ENCODE measurements at regions not wholly inside any gene's neighbourhood (a gene's known extent, or its start where the extent isn't known, plus 50 kb on each side); places are given as distances from the start of the nearest gene placed in this dataset.

- no peak overlapping the region for H3K4me2 ChIP-seq (ENCODE audit: low read length)
- TF ChIP-seq, protein P1, sequence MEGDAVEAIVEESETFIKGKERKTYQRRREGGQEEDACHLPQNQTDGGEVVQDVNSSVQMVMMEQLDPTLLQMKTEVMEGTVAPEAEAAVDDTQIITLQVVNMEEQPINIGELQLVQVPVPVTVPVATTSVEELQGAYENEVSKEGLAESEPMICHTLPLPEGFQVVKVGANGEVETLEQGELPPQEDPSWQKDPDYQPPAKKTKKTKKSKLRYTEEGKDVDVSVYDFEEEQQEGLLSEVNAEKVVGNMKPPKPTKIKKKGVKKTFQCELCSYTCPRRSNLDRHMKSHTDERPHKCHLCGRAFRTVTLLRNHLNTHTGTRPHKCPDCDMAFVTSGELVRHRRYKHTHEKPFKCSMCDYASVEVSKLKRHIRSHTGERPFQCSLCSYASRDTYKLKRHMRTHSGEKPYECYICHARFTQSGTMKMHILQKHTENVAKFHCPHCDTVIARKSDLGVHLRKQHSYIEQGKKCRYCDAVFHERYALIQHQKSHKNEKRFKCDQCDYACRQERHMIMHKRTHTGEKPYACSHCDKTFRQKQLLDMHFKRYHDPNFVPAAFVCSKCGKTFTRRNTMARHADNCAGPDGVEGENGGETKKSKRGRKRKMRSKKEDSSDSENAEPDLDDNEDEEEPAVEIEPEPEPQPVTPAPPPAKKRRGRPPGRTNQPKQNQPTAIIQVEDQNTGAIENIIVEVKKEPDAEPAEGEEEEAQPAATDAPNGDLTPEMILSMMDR (conservative IDR thresholded peaks at IDR 0.05; ENCODE audit: low read length) = no peak
- TF ChIP-seq EZH2phosphoT487 (IDR thresholded peaks at IDR 0.05; ENCODE audit: borderline replicate concordance, low read depth, low read length) = no peak
- BruUV-seq (replicated peaks) = no TSS peak
- no peak overlapping the region for H3K27ac ChIP-seq (ENCODE audit: low read depth, low read length, poor library complexity, severe bottlenecking)
- no peaks in the 10 kb centered on the region for H3K79me2 ChIP-seq (ENCODE audit: insufficient read depth, low read depth, low read length)
- no peaks in the 10 kb centered on the region for H4K20me1 ChIP-seq (ENCODE audit: insufficient read depth, low read length)
- ChIA-PET CTCF (ENCODE audit: unreplicated experiment) (no interaction called here), POLR2A (interaction anchor here (0.6 kb wide), 1 partner anchor 13 kb away, joined by 5 read pairs; no protein-coding TSS in a partner anchor)
- H3K4me1 ChIP-seq (ENCODE audit: insufficient read depth, low read length, poor library complexity, severe bottlenecking) = no peaks in the 10 kb centered on the region
- no peaks in the 10 kb centered on the region for H3K9me2 ChIP-seq (ENCODE audit: insufficient read depth, low read length)
- no peak overlapping the region for H3K4me3 ChIP-seq (ENCODE audit: low read depth, low read length, poor library complexity, severe bottlenecking)
- H2AFZ ChIP-seq (ENCODE audit: low read length) = no peak overlapping the region
- DNase-seq (ENCODE audit: low spot score) = no peak
- intact Hi-C loops (cut with micrococcal nuclease; ENCODE audit: unreplicated experiment) = no loop called here
- no peaks in the 10 kb centered on the region for H3K9me3 ChIP-seq (ENCODE audit: low read length)
- no peaks in the 10 kb centered on the region for H3K36me3 ChIP-seq (ENCODE audit: insufficient read depth, low read length)
Measured at GRCh38 chr11:103829596-103829995, 206.8 kb upstream of the DDI1 start.

DNA sequence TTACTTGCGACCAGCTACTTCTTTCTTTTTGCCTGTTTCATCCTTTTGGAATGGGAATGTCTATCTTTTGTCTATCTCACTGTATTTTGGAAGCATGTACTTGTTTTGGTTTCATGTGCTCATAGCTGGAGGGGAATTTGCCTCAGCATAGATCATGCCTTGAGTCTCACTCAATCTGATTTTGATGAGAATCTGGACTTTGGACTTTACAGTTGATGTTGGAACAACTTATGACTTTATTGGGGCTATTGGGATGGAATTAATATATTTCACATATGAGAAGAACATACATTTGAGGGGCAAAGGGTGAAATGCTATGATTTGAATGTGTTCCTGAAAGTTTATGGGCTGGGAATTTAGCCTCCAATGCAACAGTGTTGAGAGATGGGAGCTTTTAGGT is 206.2 kb upstream of the DDI1 start:
- no peak overlapping the region for H3K4me3 ChIP-seq (ENCODE audit: low read depth, low read length, poor library complexity, severe bottlenecking)
- no peaks in the 10 kb centered on the region for H3K36me3 ChIP-seq (ENCODE audit: insufficient read depth, low read length)
- no peaks in the 10 kb centered on the region for H3K9me2 ChIP-seq (ENCODE audit: insufficient read depth, low read length)
- POLR2A ChIA-PET = no interaction called here
- intact Hi-C loops (cut with micrococcal nuclease; ENCODE audit: unreplicated experiment) = no loop called here
- H3K4me2 ChIP-seq (ENCODE audit: low read length) = no peak overlapping the region
- DNase-seq (ENCODE audit: low spot score) = no peak
- H3K4me1 ChIP-seq (ENCODE audit: insufficient read depth, low read length, poor library complexity, severe bottlenecking) = no peaks in the 10 kb centered on the region
- BruUV-seq (replicated peaks) = no TSS peak
- H4K20me1 ChIP-seq (ENCODE audit: insufficient read depth, low read length) = no peaks in the 10 kb centered on the region
- no peak overlapping the region for H3K27ac ChIP-seq (ENCODE audit: low read depth, low read length, poor library complexity, severe bottlenecking)
- TF ChIP-seq, protein P1 (conservative IDR thresholded peaks at IDR 0.05; ENCODE audit: low read length) = no peak
- TF ChIP-seq EZH2phosphoT487 (IDR thresholded peaks at IDR 0.05; ENCODE audit: borderline replicate concordance, low read depth, low read length) = no peak
- H2AFZ ChIP-seq (ENCODE audit: low read length) = no peak overlapping the region
- no peaks in the 10 kb centered on the region for H3K9me3 ChIP-seq (ENCODE audit: low read length)
- CTCF ChIA-PET (ENCODE audit: unreplicated experiment) = no interaction called here
- H3K79me2 ChIP-seq (ENCODE audit: insufficient read depth, low read depth, low read length) = no peaks in the 10 kb centered on the region

GRCh38 chr11:103832762-103833161 is 203.7 kb upstream of the DDI1 start:
- no peaks in the 10 kb centered on the region for H3K9me3 ChIP-seq (ENCODE audit: low read length)
- no peak overlapping the region for H3K4me3 ChIP-seq (ENCODE audit: low read depth, low read length, poor library complexity, severe bottlenecking)
- no TSS peak for BruUV-seq (replicated peaks)
- POLR2A ChIA-PET = interaction anchor here (1.3 kb wide), 1 partner anchor 23 kb away, joined by 3 read pairs; no protein-coding TSS in a partner anchor
- H4K20me1 ChIP-seq (ENCODE audit: insufficient read depth, low read length) = no peaks in the 10 kb centered on the region
- no peaks in the 10 kb centered on the region for H3K79me2 ChIP-seq (ENCODE audit: insufficient read depth, low read depth, low read length)
- no peak overlapping the region for H2AFZ ChIP-seq (ENCODE audit: low read length)
- H3K36me3 ChIP-seq (ENCODE audit: insufficient read depth, low read length) = no peaks in the 10 kb centered on the region
- no peaks in the 10 kb centered on the region for H3K4me1 ChIP-seq (ENCODE audit: insufficient read depth, low read length, poor library complexity, severe bottlenecking)
- intact Hi-C loops (cut with micrococcal nuclease; ENCODE audit: unreplicated experiment) = no loop called here
- DNase-seq (ENCODE audit: low spot score) = no peak
- CTCF ChIA-PET (ENCODE audit: unreplicated experiment) = no interaction called here
- no peak overlapping the region for H3K27ac ChIP-seq (ENCODE audit: low read depth, low read length, poor library complexity, severe bottlenecking)
- no peak overlapping the region for H3K4me2 ChIP-seq (ENCODE audit: low read length)
- H3K9me2 ChIP-seq (ENCODE audit: insufficient read depth, low read length) = no peaks in the 10 kb centered on the region
- TF ChIP-seq, protein P1 (conservative IDR thresholded peaks at IDR 0.05; ENCODE audit: low read length) = no peak
- no peak for TF ChIP-seq EZH2phosphoT487 (IDR thresholded peaks at IDR 0.05; ENCODE audit: borderline replicate concordance, low read depth, low read length)

Measured in OCI-LY7 (cell line).